Liver (tissue), 3 donors: ENCODE measurements at regions not wholly inside any gene's neighbourhood (a gene's known extent, or its start where the extent isn't known, plus 50 kb on each side); places are given as distances from the start of the nearest gene placed in this dataset.

ENCODE experiments used
- CTCF ChIP-seq: fragments of 150-350 bp; IDR thresholded peaks from 2 replicates; pipeline ENCODE4 v1.5.1; 2017; ENCODE audit warnings: improper control_type of control experiment, low read depth, low read length; ENCODE audit not compliant: missing input control
- TAF1 ChIP-seq: conservative IDR thresholded peaks from 2 replicates; pipeline ENCODE4 v1.6.1; 2016; ENCODE audit warnings: antibody characterized with exemption, mild to moderate bottlenecking
- YY1 ChIP-seq: IDR thresholded peaks from 2 replicates; pipeline ENCODE4 v1.6.1; 2016; ENCODE audit warnings: antibody characterized with exemption, mild to moderate bottlenecking
- donor health status: healthy.
- donor health status: healthy.

- TF ChIP-seq CTCF (no peak), TAF1 (no peak), YY1 (no peak)
These were observed 196.7 kb upstream of the CDH5 start for GRCh38 chr16:66169817-66170216.
